Suprapubic skin (tissue), 3 donors: ENCODE measurements at regions not wholly inside any gene's neighbourhood (a gene's known extent, or its start where the extent isn't known, plus 50 kb on each side); places are given as distances from the start of the nearest gene placed in this dataset.

Source experiments
- EP300 ChIP-seq: sonication (generic); formaldehyde crosslinking; IDR thresholded peaks from one replicate; pipeline ENCODE4 v1.6.1; 2017; ENCODE audit warnings: antibody characterized with exemption
- TF ChIP-seq, protein P1 (sequence below), 2 donors: fragments of 200-600 bp in 1 of 2; fragments of 450-650 bp in 1 of 2; sonication (generic) in 1 of 2; IDR thresholded peaks; one replicate each; pipeline ENCODE4 v1.5.1; 2016 to 2019; ENCODE audit warnings: antibody characterized with exemption in 2 of 2, mild to moderate bottlenecking in 1 of 2, moderate library complexity in 1 of 2

DNA sequence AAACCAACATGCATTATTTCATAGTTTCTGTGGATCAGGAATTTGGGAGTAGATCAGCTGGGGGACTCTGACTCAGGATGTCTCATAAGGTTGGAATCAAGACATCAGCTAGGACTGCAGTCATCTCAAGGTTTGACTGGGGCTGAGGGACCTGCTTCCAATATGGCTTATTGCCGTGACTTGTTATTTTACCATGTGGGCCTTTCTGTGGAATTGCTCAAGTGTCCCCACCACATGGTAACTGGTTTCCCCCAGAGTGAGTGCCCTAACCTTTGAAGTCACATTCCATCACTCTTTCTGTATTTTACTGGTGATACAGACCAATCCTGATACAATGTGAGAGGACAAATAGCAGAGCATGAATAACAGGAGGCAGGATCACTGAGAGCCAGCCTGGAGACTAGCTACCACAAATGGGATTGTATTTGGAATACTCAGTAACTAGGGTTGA lies 70.2 kb upstream of the ELL2 start:
- TF ChIP-seq, protein P1, sequence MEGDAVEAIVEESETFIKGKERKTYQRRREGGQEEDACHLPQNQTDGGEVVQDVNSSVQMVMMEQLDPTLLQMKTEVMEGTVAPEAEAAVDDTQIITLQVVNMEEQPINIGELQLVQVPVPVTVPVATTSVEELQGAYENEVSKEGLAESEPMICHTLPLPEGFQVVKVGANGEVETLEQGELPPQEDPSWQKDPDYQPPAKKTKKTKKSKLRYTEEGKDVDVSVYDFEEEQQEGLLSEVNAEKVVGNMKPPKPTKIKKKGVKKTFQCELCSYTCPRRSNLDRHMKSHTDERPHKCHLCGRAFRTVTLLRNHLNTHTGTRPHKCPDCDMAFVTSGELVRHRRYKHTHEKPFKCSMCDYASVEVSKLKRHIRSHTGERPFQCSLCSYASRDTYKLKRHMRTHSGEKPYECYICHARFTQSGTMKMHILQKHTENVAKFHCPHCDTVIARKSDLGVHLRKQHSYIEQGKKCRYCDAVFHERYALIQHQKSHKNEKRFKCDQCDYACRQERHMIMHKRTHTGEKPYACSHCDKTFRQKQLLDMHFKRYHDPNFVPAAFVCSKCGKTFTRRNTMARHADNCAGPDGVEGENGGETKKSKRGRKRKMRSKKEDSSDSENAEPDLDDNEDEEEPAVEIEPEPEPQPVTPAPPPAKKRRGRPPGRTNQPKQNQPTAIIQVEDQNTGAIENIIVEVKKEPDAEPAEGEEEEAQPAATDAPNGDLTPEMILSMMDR (IDR thresholded peaks at IDR 0.05) = no peak
- TF ChIP-seq EP300 = no peak
